T-cell (primary cell): ENCODE measurements at regions not wholly inside any gene's neighbourhood (a gene's known extent, or its start where the extent isn't known, plus 50 kb on each side); places are given as distances from the start of the nearest gene placed in this dataset.
"Not testable (repeated sequence)": the region's sequence is repeated elsewhere in the genome, so short reads cannot be mapped to it uniquely, and the experiment has no call there.

ENCODE experiments used
- ATAC-seq, 4 experiments: fragments of 200-7000 bp in 3 of 4; fragments of 150-1000 bp in 1 of 4; cut with Tn5 transposase; replicated peaks in 1 of 4; 1 replicate in 3 of 4; 2 replicates in 1 of 4; pipeline ENCODE4 v1.10.0; 2021; ENCODE audit warnings: moderate library complexity in 3 of 4, mild to moderate bottlenecking in 2 of 4, moderate number of reproducible peaks in 1 of 4
- CTCF ChIA-PET, 2 donors: fragments of 300-600 bp; sonication (Branson Sonifier 250); formaldehyde crosslinking; loops; one replicate each; lab custom pipeline; 2022; ENCODE audit warnings: antibody characterized with exemption in 2 of 2; lab: Charles Lee
- POLR2A ChIA-PET, 2 donors: fragments of 300-600 bp; sonication (Branson Sonifier 250); formaldehyde crosslinking; loops; one replicate each; lab custom pipeline; 2022; ENCODE audit warnings: antibody characterized with exemption in 2 of 2; lab: Charles Lee
- DNase-seq, 35 experiments: peaks; one replicate each; pipeline versions ENCODE4 v3.0.0 to v3.0.0-alpha.2; 2013 to 2023
- H3K27ac ChIP-seq: one replicate; pipeline ENCODE4 v1.5.1; 2013; ENCODE audit warnings: low read length
- H3K27me3 ChIP-seq, 2 experiments: replicated peaks in 1 of 2; 1 replicate in 1 of 2; 2 replicates in 1 of 2; pipeline versions ENCODE4 v1.6.1 to v1.7.0; 2013; ENCODE audit warnings: low read length in 1 of 2, mixed read lengths in 1 of 2; ENCODE audit not compliant: control insufficient read depth in 2 of 2, insufficient read depth in 2 of 2; ENCODE audit errors: extremely low read depth in 1 of 2
- H3K36me3 ChIP-seq, 2 donors: 1 replicate in 1 of 2; 2 replicates in 1 of 2; pipeline versions ENCODE4 v1.6.1 to v1.7.0; 2013; ENCODE audit warnings: low read length in 1 of 2; ENCODE audit not compliant: control insufficient read depth in 2 of 2, insufficient read depth in 1 of 2; ENCODE audit errors: extremely low read depth in 1 of 2
- H3K4me1 ChIP-seq, 2 experiments: 1 replicate in 1 of 2; 2 replicates in 1 of 2; pipeline versions ENCODE4 v1.6.1 to v1.7.0; 2013; ENCODE audit warnings: low read length in 2 of 2, mixed read lengths in 1 of 2; ENCODE audit not compliant: insufficient read depth in 2 of 2, control insufficient read depth in 1 of 2; ENCODE audit errors: extremely low read depth in 1 of 2
- H3K4me3 ChIP-seq, 2 donors: 1 replicate in 1 of 2; 2 replicates in 1 of 2; pipeline versions ENCODE4 v1.5.1 to v1.7.0; 2013; ENCODE audit warnings: mild to moderate bottlenecking in 2 of 2, low read length in 1 of 2, moderate library complexity in 1 of 2; ENCODE audit not compliant: control insufficient read depth in 1 of 2; ENCODE audit errors: extremely low read depth in 1 of 2
- H3K9me3 ChIP-seq: 2 replicates; pipeline ENCODE4 v1.7.0; 2013
- H3K27ac Mint-ChIP-seq, 2 donors: one replicate each; pipeline ENCODE4 v1.8.0; 2020 to 2021; ENCODE audit warnings: mild to moderate bottlenecking in 2 of 2, mixed read lengths in 2 of 2
- H3K27me3 Mint-ChIP-seq, 2 donors: one replicate each; pipeline ENCODE4 v1.8.0; 2021 to 2022; ENCODE audit warnings: mixed read lengths in 2 of 2
- H3K36me3 Mint-ChIP-seq: one replicate; pipeline ENCODE4 v1.8.0; 2021; ENCODE audit warnings: mixed read lengths
- H3K4me1 Mint-ChIP-seq, 3 donors: one replicate each; pipeline ENCODE4 v1.8.0; 2020 to 2022; ENCODE audit warnings: mixed read lengths in 3 of 3, mild to moderate bottlenecking in 1 of 3
- H3K4me3 Mint-ChIP-seq, 3 donors: one replicate each; pipeline ENCODE4 v1.8.0; 2020 to 2022; ENCODE audit warnings: mild to moderate bottlenecking in 3 of 3, mixed read lengths in 3 of 3, moderate library complexity in 3 of 3
- H3K9me3 Mint-ChIP-seq, 3 donors: one replicate each; pipeline ENCODE4 v1.8.0; 2020 to 2022; ENCODE audit warnings: mixed read lengths in 3 of 3
- WGBS: methylation state at CpG from one replicate; pipeline ENCODE4 v1.1.5; 2013; ENCODE audit warnings: missing lambda C conversion rate; ENCODE audit not compliant: insufficient coverage; 5-methylcytosine and 5-hydroxymethylcytosine counted together

- H3K4me3 ChIP-seq: no peak overlapping the region
- no peak overlapping the region for H3K27ac Mint-ChIP-seq
- H3K27ac ChIP-seq: no peak overlapping the region
- H3K27me3 Mint-ChIP-seq: peaks cover 3 to 5% of the 10 kb centered on the region in 2 donors
- H3K9me3 Mint-ChIP-seq: peaks cover 3 to 11% (median 4%) of the 10 kb centered on the region in 3 donors
- no peaks in the 10 kb centered on the region for H3K4me1 Mint-ChIP-seq
- POLR2A ChIA-PET: no interaction called here
- H3K27me3 ChIP-seq: no peaks in the 10 kb centered on the region
- H3K36me3 ChIP-seq: no peaks in the 10 kb centered on the region
- no peaks in the 10 kb centered on the region for H3K36me3 Mint-ChIP-seq
- ATAC-seq: no peak
- CTCF ChIA-PET: no interaction called here
- no CpG with 5 or more reads among the region's 3 CpGs for WGBS
- no peaks in the 10 kb centered on the region for H3K4me1 ChIP-seq
- H3K9me3 ChIP-seq: no peaks in the 10 kb centered on the region
- no peak for DNase-seq
- no peak overlapping the region for H3K4me3 Mint-ChIP-seq
These were observed 91.4 kb downstream of the MOBP start for GRCh38 chr3:39558775-39559306.

DNA sequence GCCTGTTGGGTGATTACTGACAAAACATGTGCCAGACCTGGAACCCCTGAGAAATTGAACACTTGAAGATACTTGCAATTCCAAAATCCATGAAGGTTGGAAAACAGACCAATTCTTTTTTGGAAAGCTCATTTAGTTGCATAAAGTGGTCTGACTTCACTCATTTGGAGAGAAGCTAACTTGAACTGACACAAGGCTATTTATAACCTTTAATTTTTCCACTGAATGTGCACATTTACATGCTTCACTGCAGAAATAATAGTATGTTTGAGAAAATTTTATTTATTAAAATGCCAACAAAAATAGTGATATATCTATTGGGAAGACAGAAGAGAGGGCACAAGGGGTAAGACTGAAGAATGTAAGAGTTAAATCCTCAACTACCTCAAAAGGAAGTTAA, 92.1 kb downstream of the MOBP start:
- POLR2A ChIA-PET: no interaction called here
- CTCF ChIA-PET: interaction anchor here in 1 of 2 donors (0.7 kb wide), 1 partner anchor 53 kb away, joined by 3 read pairs; no protein-coding TSS in a partner anchor

DNA sequence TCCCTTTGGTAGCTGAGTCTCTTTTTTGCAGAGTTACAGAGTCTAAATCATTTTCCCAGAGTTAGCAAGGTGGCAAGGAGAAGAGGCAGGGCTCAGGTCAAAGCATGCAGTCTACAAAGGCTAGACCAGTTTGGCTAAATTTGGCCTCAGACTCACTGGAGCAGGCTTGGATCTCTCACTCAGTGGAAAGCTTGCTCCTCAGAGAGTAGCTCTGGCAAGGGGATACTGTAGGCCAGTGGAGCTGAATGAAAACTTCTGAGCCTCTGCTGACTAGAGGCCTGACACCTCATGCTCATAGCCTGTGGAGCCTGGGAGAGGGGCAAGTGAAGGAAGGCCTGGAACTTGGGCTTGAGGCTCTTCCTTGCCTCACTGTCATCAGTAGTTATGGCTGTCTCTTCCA, 101.0 kb downstream of the MOBP start:
- Histone ChIP-seq H3K27me3 (peaks cover 0 to 2% of the 10 kb centered on the region in 2 experiments), H3K4me1 (no peaks in the 10 kb centered on the region), H3K27ac (no peak overlapping the region), H3K36me3 (no peaks in the 10 kb centered on the region), H3K4me3 (no peak overlapping the region), H3K9me3 (no peaks in the 10 kb centered on the region)
- H3K4me1 Mint-ChIP-seq: no peaks in the 10 kb centered on the region
- no peaks in the 10 kb centered on the region for H3K36me3 Mint-ChIP-seq
- DNase-seq (no peak), ATAC-seq (no peak)
- H3K9me3 Mint-ChIP-seq: no peaks in the 10 kb centered on the region
- no peak overlapping the region for H3K27ac Mint-ChIP-seq
- H3K27me3 Mint-ChIP-seq: peaks cover 8 to 18% of the 10 kb centered on the region in 2 donors
- CTCF ChIA-PET: no interaction called here
- POLR2A ChIA-PET: no interaction called here
- no peak overlapping the region for H3K4me3 Mint-ChIP-seq

More for the DNA sequence above, 92.1 kb downstream of the MOBP start:
- Histone ChIP-seq H3K36me3 (no peaks in the 10 kb centered on the region), H3K27me3 (no peaks in the 10 kb centered on the region), H3K9me3 (no peaks in the 10 kb centered on the region), H3K4me3 (no peak overlapping the region), H3K4me1 (no peaks in the 10 kb centered on the region), H3K27ac (no peak overlapping the region)
- Mint-ChIP-seq H3K4me3 (no peak overlapping the region), H3K36me3 (no peaks in the 10 kb centered on the region), H3K9me3 (peaks cover 0 to 6% (median 3%) of the 10 kb centered on the region in 3 donors), H3K4me1 (no peaks in the 10 kb centered on the region), H3K27me3 (peaks cover 3 to 5% of the 10 kb centered on the region in 2 donors), H3K27ac (no peak overlapping the region)
- ATAC-seq: no peak
- no peak for DNase-seq

DNA sequence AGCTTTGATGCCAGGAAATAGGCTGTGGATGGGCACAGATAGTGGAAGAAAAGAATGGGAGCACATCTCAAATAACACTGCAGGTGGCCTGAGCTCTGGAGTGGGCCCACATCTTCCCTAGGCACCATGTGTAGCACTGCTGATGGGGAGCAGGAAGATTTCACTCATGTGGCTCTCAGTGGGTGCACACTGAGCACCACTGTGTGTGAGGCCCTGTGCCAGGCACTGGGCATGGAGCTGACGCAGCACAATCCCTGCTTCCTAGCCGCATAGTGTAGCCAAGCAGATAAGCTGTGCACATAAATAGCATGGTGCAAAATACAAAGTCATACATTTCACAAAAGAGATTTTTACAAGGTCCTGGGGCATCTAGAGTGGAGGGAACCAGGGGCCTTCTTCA, 101.6 kb downstream of the MOBP start:
- DNase-seq: no peak
- POLR2A ChIA-PET: no interaction called here
- Mint-ChIP-seq H3K27me3 (peaks cover 8 to 18% of the 10 kb centered on the region in 2 donors), H3K4me3 (no peak overlapping the region), H3K4me1 (no peaks in the 10 kb centered on the region), H3K36me3 (no peaks in the 10 kb centered on the region), H3K27ac (no peak overlapping the region), H3K9me3 (no peaks in the 10 kb centered on the region)
- Histone ChIP-seq H3K4me3 (no peak overlapping the region), H3K27me3 (peaks cover 0 to 2% of the 10 kb centered on the region in 2 experiments), H3K9me3 (no peaks in the 10 kb centered on the region), H3K36me3 (no peaks in the 10 kb centered on the region), H3K27ac (no peak overlapping the region), H3K4me1 (no peaks in the 10 kb centered on the region)
- CTCF ChIA-PET: no interaction called here
- ATAC-seq: no peak
- no CpG with 5 or more reads among the region's 2 CpGs for WGBS

GRCh38 chr3:39573392-39573791, 105.9 kb downstream of the MOBP start:
- DNase-seq: no peak
- POLR2A ChIA-PET: no interaction called here
- peaks cover 7 to 10% of the 10 kb centered on the region in 2 donors for H3K27me3 Mint-ChIP-seq

GRCh38 chr3:39577541-39577940, 110.1 kb downstream of the MOBP start:
- WGBS: 94% methylated on average over 3 of the region's 6 CpGs
- no peak overlapping the region for H3K4me3 ChIP-seq
- H3K27me3 ChIP-seq: peaks cover 0 to 2% of the 10 kb centered on the region in 2 experiments
- no peak overlapping the region for H3K4me3 Mint-ChIP-seq
- H3K27ac Mint-ChIP-seq: no peak overlapping the region
- DNase-seq: no peak
- no peaks in the 10 kb centered on the region for H3K36me3 Mint-ChIP-seq
- no peaks in the 10 kb centered on the region for H3K9me3 Mint-ChIP-seq
- no peaks in the 10 kb centered on the region for H3K4me1 ChIP-seq
- ATAC-seq: no peak
- no peaks in the 10 kb centered on the region for H3K4me1 Mint-ChIP-seq
- ChIA-PET CTCF (no interaction called here), POLR2A (no interaction called here)
- H3K27ac ChIP-seq: no peak overlapping the region
- H3K27me3 Mint-ChIP-seq: peaks cover 12 to 31% of the 10 kb centered on the region in 2 donors
- H3K9me3 ChIP-seq: no peaks in the 10 kb centered on the region
- H3K36me3 ChIP-seq: no peaks in the 10 kb centered on the region

More at GRCh38 chr3:39573392-39573791, 105.9 kb downstream of the MOBP start:
- Histone ChIP-seq H3K4me3 (no peak overlapping the region), H3K27me3 (peaks cover 0 to 4% of the 10 kb centered on the region in 2 experiments), H3K9me3 (no peaks in the 10 kb centered on the region), H3K4me1 (no peaks in the 10 kb centered on the region), H3K27ac (no peak overlapping the region), H3K36me3 (no peaks in the 10 kb centered on the region)
- CTCF ChIA-PET: no interaction called here
- no peak overlapping the region for H3K27ac Mint-ChIP-seq
- no peak overlapping the region for H3K4me3 Mint-ChIP-seq
- H3K36me3 Mint-ChIP-seq: no peaks in the 10 kb centered on the region
- H3K9me3 Mint-ChIP-seq: no peaks in the 10 kb centered on the region
- no peak for ATAC-seq
- 78% methylated on average over 3 of the region's 9 CpGs for WGBS
- no peaks in the 10 kb centered on the region for H3K4me1 Mint-ChIP-seq

DNA sequence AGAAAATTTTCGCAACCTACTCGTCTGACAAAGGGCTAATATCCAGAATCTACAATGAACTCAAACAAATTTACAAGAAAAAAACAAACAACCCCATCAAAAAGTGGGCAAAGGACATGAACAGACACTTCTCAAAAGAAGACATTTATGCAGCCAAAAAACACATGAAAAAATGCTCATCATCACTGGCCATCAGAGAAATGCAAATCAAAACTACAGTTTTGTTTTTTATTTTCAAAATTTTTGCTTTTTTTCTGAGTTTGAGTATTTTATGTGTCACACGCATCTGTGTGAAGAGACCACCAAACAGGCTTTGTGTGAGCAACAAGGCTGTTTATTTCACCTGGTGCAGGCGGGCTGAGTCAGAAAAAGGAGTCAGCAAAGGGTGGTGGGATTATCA, 118.7 kb downstream of the MOBP start:
- POLR2A ChIA-PET, CTCF ChIA-PET: not testable (repeated sequence)
- 70% methylated on average over 2 of the region's 4 CpGs for WGBS

More for the DNA sequence above, 118.7 kb downstream of the MOBP start:
- H3K4me1 ChIP-seq, DNase-seq, H3K36me3 ChIP-seq, H3K9me3 ChIP-seq, H3K4me3 ChIP-seq, H3K4me1 Mint-ChIP-seq, H3K36me3 Mint-ChIP-seq, H3K27me3 ChIP-seq, H3K4me3 Mint-ChIP-seq, H3K27ac ChIP-seq, ATAC-seq, H3K9me3 Mint-ChIP-seq, H3K27ac Mint-ChIP-seq: not testable (repeated sequence)
- H3K27me3 Mint-ChIP-seq: peaks cover 17 to 27% of the 10 kb centered on the region in 2 donors
